ENCODE measurements at regions not wholly inside any gene's neighbourhood (a gene's known extent, or its start where the extent isn't known, plus 50 kb on each side); places are given as distances from the start of the nearest gene placed in this dataset.
A peak's percentile ranks its signal among the peaks of the same experiment; 100 is the strongest.
"Not testable (repeated sequence)": the region's sequence is repeated elsewhere in the genome, so short reads cannot be mapped to it uniquely, and the experiment has no call there.

- DNase-seq: no peak
These were observed 381.4 kb upstream of the MAGEB16 start for GRCh38 chrX:35416782-35417181.

GRCh38 chrX:35432056-35432455 is 366.1 kb upstream of the MAGEB16 start:
- no peak for DNase-seq

GRCh38 chrX:35439034-35439660 is 359.0 kb upstream of the MAGEB16 start:
- no peak for DNase-seq

GRCh38 chrX:35439692-35440091 is 358.4 kb upstream of the MAGEB16 start:
- no peak for DNase-seq

- DNase-seq: no peak
These were observed 355.7 kb upstream of the MAGEB16 start for GRCh38 chrX:35442421-35442820.

GRCh38 chrX:35443091-35443582 is 355.0 kb upstream of the MAGEB16 start:
- peak; percentile 18 for DNase-seq

GRCh38 chrX:35444671-35445355 is 353.3 kb upstream of the MAGEB16 start:
- no peak for DNase-seq

- no peak for DNase-seq
These were observed 352.2 kb upstream of the MAGEB16 start for GRCh38 chrX:35445912-35446311.

- DNase-seq: no peak
These were observed 341.3 kb upstream of the MAGEB16 start for GRCh38 chrX:35456891-35457290.

GRCh38 chrX:35458142-35458541 is 340.0 kb upstream of the MAGEB16 start:
- no peak for DNase-seq

GRCh38 chrX:35461164-35461563 is 337.0 kb upstream of the MAGEB16 start:
- DNase-seq: no peak

GRCh38 chrX:35496671-35497070 is 301.5 kb upstream of the MAGEB16 start:
- DNase-seq: not testable (repeated sequence)

GRCh38 chrX:35497453-35497852 is 300.7 kb upstream of the MAGEB16 start:
- DNase-seq: not testable (repeated sequence)

- DNase-seq: no peak
These were observed 298.9 kb upstream of the MAGEB16 start for GRCh38 chrX:35499071-35499862.

GRCh38 chrX:35507701-35508100 is 290.4 kb upstream of the MAGEB16 start:
- DNase-seq: no peak

- not testable (repeated sequence) for DNase-seq
These were observed 250.1 kb upstream of the MAGEB16 start for GRCh38 chrX:35548003-35548402.

GRCh38 chrX:35557916-35558315 is 240.2 kb upstream of the MAGEB16 start:
- no peak for DNase-seq

- DNase-seq: no peak
These were observed 236.2 kb upstream of the MAGEB16 start for GRCh38 chrX:35561985-35562384.

- no peak for DNase-seq
These were observed 235.7 kb upstream of the MAGEB16 start for GRCh38 chrX:35562395-35562794.

GRCh38 chrX:35590210-35590609 is 207.9 kb upstream of the MAGEB16 start:
- no peak for DNase-seq

- DNase-seq: not testable (repeated sequence)
These were observed 186.6 kb upstream of the MAGEB16 start for GRCh38 chrX:35611562-35611961.

- DNase-seq: no peak
These were observed 180.3 kb upstream of the MAGEB16 start for GRCh38 chrX:35617836-35618235.

- no peak for DNase-seq
These were observed 176.1 kb upstream of the MAGEB16 start for GRCh38 chrX:35622040-35622439.

- no peak for DNase-seq
These were observed 175.5 kb upstream of the MAGEB16 start for GRCh38 chrX:35622601-35623000.
